CD4-positive, alpha-beta T cell (primary cell): ENCODE measurements at regions not wholly inside any gene's neighbourhood (a gene's known extent, or its start where the extent isn't known, plus 50 kb on each side); places are given as distances from the start of the nearest gene placed in this dataset.

ENCODE experiments used
- ATAC-seq: fragments of 200-7000 bp; cut with Tn5 transposase; one replicate; pipeline ENCODE4 v1.10.0; 2022; ENCODE audit warnings: mild to moderate bottlenecking; ENCODE audit not compliant: poor library complexity
- CTCF ChIA-PET: fragments of 350-600 bp; sonication (Branson Sonifier 250); formaldehyde crosslinking; loops from one replicate; lab custom pipeline; 2021; ENCODE audit warnings: antibody characterized with exemption, inconsistent platforms; lab: Charles Lee
- POLR2A ChIA-PET: fragments of 350-600 bp; sonication (Branson Sonifier 250); formaldehyde crosslinking; loops from one replicate; lab custom pipeline; 2021; ENCODE audit warnings: antibody characterized with exemption, inconsistent platforms; lab: Charles Lee
- DNase-seq, 14 experiments: peaks; one replicate each; pipeline ENCODE4 v3.0.0-alpha.2; 2013 to 2020; ENCODE audit warnings: mixed read lengths in 2 of 14
- H3K27ac ChIP-seq, 2 donors: one replicate each; pipeline versions ENCODE4 v1.5.1 to v1.7.0; 2013; ENCODE audit warnings: low read length in 2 of 2, low read depth in 1 of 2, mild to moderate bottlenecking in 1 of 2
- H3K27me3 ChIP-seq, 2 experiments: 1 replicate in 1 of 2; 2 replicates in 1 of 2; pipeline versions ENCODE4 v1.6.1 to v1.7.0; 2013; ENCODE audit warnings: low read length in 2 of 2, control low read depth in 1 of 2, mild to moderate bottlenecking in 1 of 2, moderate library complexity in 1 of 2; ENCODE audit not compliant: insufficient read depth in 2 of 2, control insufficient read depth in 1 of 2
- H3K36me3 ChIP-seq: one replicate; pipeline ENCODE4 v1.6.1; 2013; ENCODE audit warnings: low read length, control low read depth; ENCODE audit not compliant: insufficient read depth
- H3K4me1 ChIP-seq: one replicate; pipeline ENCODE4 v1.6.1; 2013; ENCODE audit warnings: low read length, control low read depth; ENCODE audit not compliant: insufficient read depth
- H3K4me3 ChIP-seq: one replicate; pipeline ENCODE4 v1.5.1; 2013; ENCODE audit warnings: mild to moderate bottlenecking, low read length, moderate library complexity
- H3K9me3 ChIP-seq, 2 experiments: 1 replicate in 1 of 2; 2 replicates in 1 of 2; pipeline versions ENCODE4 v1.6.1 to v1.7.0; 2013; ENCODE audit warnings: low read length in 2 of 2, mild to moderate bottlenecking in 2 of 2, control low read depth in 1 of 2, moderate library complexity in 1 of 2; ENCODE audit not compliant: control insufficient read depth in 1 of 2, insufficient read depth in 1 of 2
- H3K27ac Mint-ChIP-seq: one replicate; pipeline ENCODE4 v1.8.0; 2020; ENCODE audit warnings: mixed read lengths
- H3K27me3 Mint-ChIP-seq: one replicate; pipeline ENCODE4 v1.8.0; 2021; ENCODE audit warnings: mixed read lengths
- H3K36me3 Mint-ChIP-seq: one replicate; pipeline ENCODE4 v1.8.0; 2021; ENCODE audit warnings: low read depth, mixed read lengths
- H3K4me1 Mint-ChIP-seq: one replicate; pipeline ENCODE4 v1.8.0; 2021; ENCODE audit warnings: low read depth, mixed read lengths
- H3K4me3 Mint-ChIP-seq: one replicate; pipeline ENCODE4 v1.8.0; 2020; ENCODE audit warnings: mild to moderate bottlenecking, mixed read lengths
- H3K9me3 Mint-ChIP-seq: one replicate; pipeline ENCODE4 v1.8.0; 2020; ENCODE audit warnings: mixed read lengths
- intact Hi-C, 2 experiments: fragments of 100-400 bp; cut with DNase I in 1 of 2; cut with micrococcal nuclease in 1 of 2; formaldehyde crosslinking; loops; one replicate each; pipeline versions ENCODE4 v1.15.1 to v1.9.0; 2023 to 2025; cut with DNase I, micrococcal nuclease
- TF ChIP-seq, protein P1 (sequence below): fragments of 200-600 bp; IDR thresholded peaks from one replicate; pipeline ENCODE4 v1.8.0; 2022; ENCODE audit warnings: antibody characterized with exemption, mild to moderate bottlenecking

DNA sequence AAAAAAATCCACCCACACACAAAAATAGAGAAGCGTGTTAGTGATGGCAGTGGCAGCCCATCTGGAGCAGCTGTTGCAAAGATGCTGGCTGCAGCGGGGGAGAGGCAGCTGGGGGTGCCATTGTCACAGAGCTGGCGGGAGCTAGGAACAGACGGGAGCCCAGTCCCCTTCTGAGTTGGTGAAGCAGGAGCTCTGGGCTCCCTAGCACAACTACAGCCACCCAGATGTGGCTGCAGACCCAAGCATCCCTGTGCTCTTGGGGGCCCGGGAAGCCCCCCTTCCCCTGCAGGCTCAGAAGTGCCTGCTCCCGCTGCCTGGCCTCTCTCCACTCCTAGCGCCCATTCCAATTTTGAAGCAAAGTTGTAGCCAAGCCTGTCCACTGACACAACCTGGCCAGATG is 366.6 kb upstream of the MC4R start:
- ChIA-PET POLR2A (no interaction called here), CTCF (no interaction called here)
- Histone ChIP-seq H3K27ac (no peak overlapping the region), H3K9me3 (peaks cover 0 to 15% of the 10 kb centered on the region in 2 experiments), H3K4me3 (no peak overlapping the region), H3K4me1 (no peaks in the 10 kb centered on the region), H3K36me3 (no peaks in the 10 kb centered on the region), H3K27me3 (no peaks in the 10 kb centered on the region)
- no peaks in the 10 kb centered on the region for H3K36me3 Mint-ChIP-seq
- no peak overlapping the region for H3K4me3 Mint-ChIP-seq
- TF ChIP-seq, protein P1, sequence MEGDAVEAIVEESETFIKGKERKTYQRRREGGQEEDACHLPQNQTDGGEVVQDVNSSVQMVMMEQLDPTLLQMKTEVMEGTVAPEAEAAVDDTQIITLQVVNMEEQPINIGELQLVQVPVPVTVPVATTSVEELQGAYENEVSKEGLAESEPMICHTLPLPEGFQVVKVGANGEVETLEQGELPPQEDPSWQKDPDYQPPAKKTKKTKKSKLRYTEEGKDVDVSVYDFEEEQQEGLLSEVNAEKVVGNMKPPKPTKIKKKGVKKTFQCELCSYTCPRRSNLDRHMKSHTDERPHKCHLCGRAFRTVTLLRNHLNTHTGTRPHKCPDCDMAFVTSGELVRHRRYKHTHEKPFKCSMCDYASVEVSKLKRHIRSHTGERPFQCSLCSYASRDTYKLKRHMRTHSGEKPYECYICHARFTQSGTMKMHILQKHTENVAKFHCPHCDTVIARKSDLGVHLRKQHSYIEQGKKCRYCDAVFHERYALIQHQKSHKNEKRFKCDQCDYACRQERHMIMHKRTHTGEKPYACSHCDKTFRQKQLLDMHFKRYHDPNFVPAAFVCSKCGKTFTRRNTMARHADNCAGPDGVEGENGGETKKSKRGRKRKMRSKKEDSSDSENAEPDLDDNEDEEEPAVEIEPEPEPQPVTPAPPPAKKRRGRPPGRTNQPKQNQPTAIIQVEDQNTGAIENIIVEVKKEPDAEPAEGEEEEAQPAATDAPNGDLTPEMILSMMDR = no peak
- intact Hi-C loops = no loop called here
- peaks cover 3% of the 10 kb centered on the region for H3K9me3 Mint-ChIP-seq
- H3K4me1 Mint-ChIP-seq = no peaks in the 10 kb centered on the region
- no peak overlapping the region for H3K27ac Mint-ChIP-seq
- DNase-seq = no peak
- ATAC-seq = no peak
- H3K27me3 Mint-ChIP-seq = no peaks in the 10 kb centered on the region

GRCh38 chr18:60740313-60740712 is 367.7 kb upstream of the MC4R start:
- Mint-ChIP-seq H3K27me3 (no peaks in the 10 kb centered on the region), H3K36me3 (no peaks in the 10 kb centered on the region), H3K4me1 (no peaks in the 10 kb centered on the region), H3K9me3 (no peaks in the 10 kb centered on the region), H3K27ac (no peak overlapping the region), H3K4me3 (no peak overlapping the region)
- ChIA-PET POLR2A (no interaction called here), CTCF (no interaction called here)
- intact Hi-C loops = no loop called here
- ATAC-seq = no peak
- Histone ChIP-seq H3K27me3 (no peaks in the 10 kb centered on the region), H3K27ac (no peak overlapping the region), H3K4me1 (no peaks in the 10 kb centered on the region), H3K4me3 (no peak overlapping the region), H3K36me3 (no peaks in the 10 kb centered on the region), H3K9me3 (peaks cover 0 to 15% of the 10 kb centered on the region in 2 experiments)
- no peak for DNase-seq
- TF ChIP-seq, protein P1 = no peak

GRCh38 chr18:60746491-60746890 is 373.9 kb upstream of the MC4R start:
- intact Hi-C loops = no loop called here

More at GRCh38 chr18:60746491-60746890, 373.9 kb upstream of the MC4R start:
- Mint-ChIP-seq H3K4me3 (no peak overlapping the region), H3K4me1 (no peaks in the 10 kb centered on the region), H3K27me3 (no peaks in the 10 kb centered on the region), H3K36me3 (no peaks in the 10 kb centered on the region), H3K27ac (no peak overlapping the region), H3K9me3 (no peaks in the 10 kb centered on the region)
- ChIA-PET POLR2A (no interaction called here), CTCF (no interaction called here)
- Histone ChIP-seq H3K4me3 (no peak overlapping the region), H3K27me3 (no peaks in the 10 kb centered on the region), H3K9me3 (no peaks in the 10 kb centered on the region), H3K36me3 (no peaks in the 10 kb centered on the region), H3K27ac (no peak overlapping the region), H3K4me1 (no peaks in the 10 kb centered on the region)
- TF ChIP-seq, protein P1 = no peak
- DNase-seq (no peak), ATAC-seq (no peak)
